Endothelial cell of umbilical vein (primary cell): ENCODE measurements at regions not wholly inside any gene's neighbourhood (a gene's known extent, or its start where the extent isn't known, plus 50 kb on each side); places are given as distances from the start of the nearest gene placed in this dataset.

ENCODE experiments used
- BruUV-seq: library from RNA; stranded (reverse); fragments of 400-500 nt; replicated peaks from 2 replicates; lab custom pipeline; 2021; lab: Mats Ljungman, UMichigan
- CTCF ChIA-PET: fragments of 300-600, 350-600 bp; sonication (Branson Sonifier 250); formaldehyde crosslinking; loops from one replicate; lab custom pipeline; 2021; ENCODE audit warnings: antibody characterized with exemption, inconsistent platforms; lab: Charles Lee
- POLR2A ChIA-PET: fragments of 300-600, 350-600 bp; sonication (Branson Sonifier 250); formaldehyde crosslinking; loops from one replicate; lab custom pipeline; 2021; ENCODE audit warnings: antibody characterized with exemption, inconsistent platforms; lab: Charles Lee
- DNase-seq: peaks from one replicate; pipeline ENCODE4 v3.0.0-alpha.2; 2011; ENCODE audit warnings: low read depth, low spot score
- FAIRE-seq: peaks from 2 replicates; lab custom pipeline; 2011; peaks lifted over from hg19 to GRCh38; lab: Jason Lieb, UNC
- H2AFZ ChIP-seq: 2 replicates; pipeline ENCODE4 v1.6.0; 2012; ENCODE audit warnings: low read depth, low read length, control low read depth, inconsistent platforms
- H3K27ac ChIP-seq: 2 replicates; pipeline ENCODE4 v1.5.1; 2011; ENCODE audit warnings: low read depth, mild to moderate bottlenecking, control low read depth, low read length, moderate library complexity; ENCODE audit not compliant: insufficient read depth
- H3K27me3 ChIP-seq, 2 experiments: 2 replicates each; pipeline versions ENCODE4 v1.6.0 to v1.6.1; 2011; ENCODE audit warnings: low read length in 2 of 2, mixed read lengths in 1 of 2; ENCODE audit not compliant: control insufficient read depth in 2 of 2, insufficient read depth in 2 of 2
- H3K36me3 ChIP-seq, 2 experiments: 2 replicates in 1 of 2; 3 replicates in 1 of 2; pipeline ENCODE4 v1.5.1; 2011; ENCODE audit warnings: low read length in 2 of 2, mild to moderate bottlenecking in 1 of 2, moderate library complexity in 1 of 2; ENCODE audit not compliant: control insufficient read depth in 2 of 2, insufficient read depth in 2 of 2; ENCODE audit errors: extremely low read depth in 1 of 2
- H3K4me1 ChIP-seq: 3 replicates; pipeline ENCODE4 v1.5.1; 2011; ENCODE audit warnings: mild to moderate bottlenecking, low read length; ENCODE audit not compliant: control insufficient read depth, insufficient read depth; ENCODE audit errors: extremely low read depth
- H3K4me2 ChIP-seq: 2 replicates; pipeline ENCODE4 v1.6.1; 2011; ENCODE audit warnings: low read length, control low read depth, mixed read lengths; ENCODE audit not compliant: insufficient read depth
- H3K4me3 ChIP-seq, 3 experiments: fragments of 200-600 bp in 1 of 3; sonication (generic), shearing (Covaris generic) in 1 of 3; replicated peaks in 1 of 3; 2 replicates each; pipeline ENCODE4 v1.5.1; 2011 to 2016; ENCODE audit warnings: control low read depth in 3 of 3, low read length in 3 of 3, mild to moderate bottlenecking in 2 of 3, inconsistent platforms in 1 of 3, low read depth in 1 of 3, moderate library complexity in 1 of 3; ENCODE audit not compliant: insufficient read depth in 1 of 3
- H3K79me2 ChIP-seq: 2 replicates; pipeline ENCODE4 v1.6.0; 2012; ENCODE audit warnings: low read length, inconsistent platforms; ENCODE audit not compliant: control insufficient read depth, insufficient read depth
- H3K9ac ChIP-seq: replicated peaks from 2 replicates; pipeline ENCODE3; 2011; ENCODE audit warnings: low read length, control low read depth; ENCODE audit not compliant: insufficient read depth; ENCODE audit errors: extremely low read depth
- H3K9me1 ChIP-seq: replicated peaks from 3 replicates; pipeline ENCODE4 v1.6.0; 2011; ENCODE audit warnings: mild to moderate bottlenecking, low read length; ENCODE audit not compliant: control insufficient read depth, insufficient read depth; ENCODE audit errors: extremely low read depth
- H3K9me3 ChIP-seq: replicated peaks from 2 replicates; pipeline ENCODE4 v1.5.1; 2012; ENCODE audit warnings: low read length, inconsistent platforms; ENCODE audit not compliant: control insufficient read depth, insufficient read depth
- H4K20me1 ChIP-seq: replicated peaks from 2 replicates; pipeline ENCODE3; 2011; ENCODE audit warnings: mild to moderate bottlenecking, low read length; ENCODE audit not compliant: control insufficient read depth, insufficient read depth; ENCODE audit errors: extremely low read depth
- CTCF ChIP-seq, 2 donors: IDR thresholded peaks; 1 replicate in 1 of 2; 2 replicates in 1 of 2; pipeline ENCODE4 v1.5.1; 2011; ENCODE audit warnings: low read length in 2 of 2, mild to moderate bottlenecking in 2 of 2, moderate library complexity in 2 of 2, control low read depth in 1 of 2, inconsistent platforms in 1 of 2, low read depth in 1 of 2; ENCODE audit not compliant: insufficient read depth in 1 of 2; ENCODE audit errors: extremely low read depth in 1 of 2
- EZH2 ChIP-seq: IDR thresholded peaks from 2 replicates; pipeline ENCODE4 v1.6.1; 2012; ENCODE audit warnings: borderline replicate concordance, low read depth, mild to moderate bottlenecking, moderate library complexity, low read length, inconsistent platforms; ENCODE audit not compliant: severe bottlenecking
- FOS ChIP-seq: IDR thresholded peaks from 2 replicates; pipeline ENCODE4 v1.6.1; 2011; ENCODE audit warnings: mild to moderate bottlenecking, low read length, moderate library complexity, borderline replicate concordance; ENCODE audit not compliant: insufficient read depth
- GATA2 ChIP-seq: IDR thresholded peaks from 2 replicates; pipeline ENCODE4 v1.7.0; 2011; ENCODE audit warnings: low read depth, mild to moderate bottlenecking, moderate library complexity, mixed read lengths, low read length; ENCODE audit not compliant: insufficient read length, insufficient read depth
- JUN ChIP-seq: IDR thresholded peaks from 2 replicates; pipeline ENCODE4 v1.6.1; 2011; ENCODE audit warnings: borderline replicate concordance, low read depth; ENCODE audit not compliant: insufficient read length, insufficient read depth
- MYC ChIP-seq: IDR thresholded peaks from one replicate; pipeline ENCODE4 v1.6.1; 2011; ENCODE audit warnings: mild to moderate bottlenecking, low read depth, low read length
- POLR2A ChIP-seq: IDR thresholded peaks from 2 replicates; pipeline ENCODE4 v1.6.1; 2012; ENCODE audit warnings: low read depth, mild to moderate bottlenecking, control low read depth, low read length
- POLR2AphosphoS5 ChIP-seq: IDR thresholded peaks from 2 replicates; pipeline ENCODE4 v1.6.1; 2012; ENCODE audit warnings: low read depth, mild to moderate bottlenecking, control low read depth, low read length, moderate library complexity; ENCODE audit not compliant: insufficient read depth
- dilution Hi-C: fragments of 300-500 bp; cut with MboI; formaldehyde crosslinking; loops from one replicate; pipeline ENCODE4 v1.15.0; 2019; ENCODE audit warnings: low sequenced_read_pairs; ENCODE audit not compliant: extremely low pct_ligation_motif_present
- intact Hi-C: fragments of 100-400 bp; cut with micrococcal nuclease; formaldehyde crosslinking; loops from one replicate; pipeline ENCODE4 v1.10.0; 2022
- TF ChIP-seq, protein P1 (sequence below): IDR thresholded peaks from 2 replicates; pipeline ENCODE4 v1.6.1; 2011; ENCODE audit not compliant: insufficient read depth, insufficient read length

DNA sequence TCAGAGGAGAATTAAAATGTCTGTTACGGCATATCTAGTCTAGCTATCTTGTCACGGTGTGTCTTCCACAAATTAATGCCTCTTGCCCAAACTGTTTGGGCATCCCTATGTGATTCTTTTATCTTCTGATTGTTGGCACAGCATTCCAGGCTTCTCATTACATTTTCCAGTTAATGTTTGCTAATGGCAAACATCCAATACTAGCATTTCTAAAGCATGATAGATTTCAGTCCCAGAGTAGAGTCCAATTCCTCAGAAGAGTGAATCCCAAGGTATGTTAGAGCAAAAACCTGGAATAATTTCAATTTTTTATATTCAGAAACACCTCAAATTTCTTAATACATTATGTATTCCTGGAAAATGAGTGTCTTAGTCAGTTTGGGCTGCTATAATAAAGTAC, 684.5 kb upstream of the SLITRK1 start:
- ChIA-PET POLR2A (no interaction called here), CTCF (no interaction called here)
- no peaks in the 10 kb centered on the region for H3K9me1 ChIP-seq
- H3K27ac ChIP-seq: no peak overlapping the region
- H4K20me1 ChIP-seq: no peaks in the 10 kb centered on the region
- no TSS peak for BruUV-seq
- no peaks in the 10 kb centered on the region for H3K79me2 ChIP-seq
- H3K36me3 ChIP-seq: no peaks in the 10 kb centered on the region
- no peaks in the 10 kb centered on the region for H3K27me3 ChIP-seq
- no peak overlapping the region for H3K4me2 ChIP-seq
- no peak overlapping the region for H2AFZ ChIP-seq
- H3K4me1 ChIP-seq: no peaks in the 10 kb centered on the region
- no peak for FAIRE-seq
- intact Hi-C loops: no loop called here
- no peaks in the 10 kb centered on the region for H3K9me3 ChIP-seq
- H3K9ac ChIP-seq: no peak overlapping the region
- no peak overlapping the region for H3K4me3 ChIP-seq
- no peak for DNase-seq
- TF ChIP-seq POLR2AphosphoS5 (no peak), MYC (no peak), CTCF (IDR thresholded peaks at IDR 0.05; ENCODE audit: extremely low read depth in 1 of 2, insufficient read depth in 1 of 2, low read depth in 1 of 2, low read length in 2 of 2) (no peak), GATA2 (no peak), POLR2A (no peak), EZH2 (no peak), FOS (no peak), JUN (no peak)
- TF ChIP-seq, protein P1, sequence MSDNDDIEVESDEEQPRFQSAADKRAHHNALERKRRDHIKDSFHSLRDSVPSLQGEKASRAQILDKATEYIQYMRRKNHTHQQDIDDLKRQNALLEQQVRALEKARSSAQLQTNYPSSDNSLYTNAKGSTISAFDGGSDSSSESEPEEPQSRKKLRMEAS: no peak
- dilution Hi-C loops: no loop called here
